ENCODE measurements at regions not wholly inside any gene's neighbourhood (a gene's known extent, or its start where the extent isn't known, plus 50 kb on each side); places are given as distances from the start of the nearest gene placed in this dataset.

- no peak for TF ChIP-seq POLR2A (IDR thresholded peaks at IDR 0.05; ENCODE audit: low read depth)
- no peak for TF ChIP-seq CTCF (IDR thresholded peaks at IDR 0.05)
- no peak for TF ChIP-seq POLR2AphosphoS5 (IDR thresholded peaks at IDR 0.05)
- no peak for TF ChIP-seq EP300 (IDR thresholded peaks at IDR 0.05)
These were observed 261.6 kb upstream of the SPOPL start for GRCh38 chr2:138239902-138240491.

Data from esophagus muscularis mucosa (tissue), 4 donors.